ENCODE measurements at regions not wholly inside any gene's neighbourhood (a gene's known extent, or its start where the extent isn't known, plus 50 kb on each side); places are given as distances from the start of the nearest gene placed in this dataset.

GRCh38 chr1:55632906-55633305 lies 417.7 kb upstream of the USP24 start:
- DNase-seq, result no peak

- DNase-seq, result no peak
Observed at GRCh38 chr1:55632058-55632457, 416.9 kb upstream of the USP24 start.

GRCh38 chr1:55631509-55631908 lies 416.3 kb upstream of the USP24 start:
- no peak for DNase-seq

GRCh38 chr1:55626326-55626725 lies 411.2 kb upstream of the USP24 start:
- no peak for DNase-seq

- DNase-seq, result no peak
Observed at GRCh38 chr1:55624766-55625165, 409.6 kb upstream of the USP24 start.

- DNase-seq, result no peak
Observed at GRCh38 chr1:55623311-55623710, 408.1 kb upstream of the USP24 start.

GRCh38 chr1:55622074-55622473 lies 406.9 kb upstream of the USP24 start:
- no peak for DNase-seq

- DNase-seq, result no peak
Observed at GRCh38 chr1:55618199-55618598, 403.0 kb upstream of the USP24 start.

- no peak for DNase-seq
Observed at GRCh38 chr1:55617288-55617982, 402.3 kb upstream of the USP24 start.

GRCh38 chr1:55612988-55613387 lies 397.8 kb upstream of the USP24 start:
- DNase-seq, result no peak

- no peak for DNase-seq
Observed at GRCh38 chr1:55611123-55611522, 396.0 kb upstream of the USP24 start.

GRCh38 chr1:55610203-55610602 lies 395.0 kb upstream of the USP24 start:
- DNase-seq, result no peak

GRCh38 chr1:55609630-55610029 lies 394.5 kb upstream of the USP24 start:
- DNase-seq, result no peak

GRCh38 chr1:55605155-55605554 lies 390.0 kb upstream of the USP24 start:
- DNase-seq, result no peak

- DNase-seq, result no peak
Observed at GRCh38 chr1:55604749-55605148, 389.6 kb upstream of the USP24 start.

- DNase-seq, result no peak
Observed at GRCh38 chr1:55604179-55604578, 389.0 kb upstream of the USP24 start.

- DNase-seq, result no peak
Observed at GRCh38 chr1:55600242-55600641, 385.1 kb upstream of the USP24 start.

GRCh38 chr1:55597910-55598309 lies 382.7 kb upstream of the USP24 start:
- no peak for DNase-seq

- DNase-seq, result no peak
Observed at GRCh38 chr1:55594701-55595100, 379.5 kb upstream of the USP24 start.

- DNase-seq, result no peak
Observed at GRCh38 chr1:55593298-55593697, 378.1 kb upstream of the USP24 start.

- DNase-seq, result no peak
Observed at GRCh38 chr1:55592122-55592521, 377.0 kb upstream of the USP24 start.

GRCh38 chr1:55589671-55590297 lies 374.6 kb upstream of the USP24 start:
- DNase-seq, result no peak

- DNase-seq, result no peak
Observed at GRCh38 chr1:55588309-55588708, 373.1 kb upstream of the USP24 start.

- no peak for DNase-seq
Observed at GRCh38 chr1:55586771-55587170, 371.6 kb upstream of the USP24 start.

GRCh38 chr1:55585402-55585792 lies 370.2 kb upstream of the USP24 start:
- no peak for DNase-seq
